Stomach (tissue), 4 donors: ENCODE measurements at regions not wholly inside any gene's neighbourhood (a gene's known extent, or its start where the extent isn't known, plus 50 kb on each side); places are given as distances from the start of the nearest gene placed in this dataset.

Experiments
- POLR2A ChIP-seq, 4 donors: fragments of 450-650 bp; IDR thresholded peaks; one replicate each; pipeline ENCODE4 v1.6.1; 2016; ENCODE audit warnings: antibody characterized with exemption in 4 of 4, control low read depth in 2 of 4, mild to moderate bottlenecking in 1 of 4, moderate library complexity in 1 of 4
- TF ChIP-seq, protein P1 (sequence below), 7 experiments: fragments of 450-650 bp in 4 of 7; fragments of 200-600 bp in 3 of 7; sonication (generic) in 3 of 7; IDR thresholded peaks; one replicate each; pipeline ENCODE4 v1.5.1; 2016 to 2019; ENCODE audit warnings: antibody characterized with exemption in 7 of 7, control low read depth in 2 of 7, mild to moderate bottlenecking in 1 of 7

DNA sequence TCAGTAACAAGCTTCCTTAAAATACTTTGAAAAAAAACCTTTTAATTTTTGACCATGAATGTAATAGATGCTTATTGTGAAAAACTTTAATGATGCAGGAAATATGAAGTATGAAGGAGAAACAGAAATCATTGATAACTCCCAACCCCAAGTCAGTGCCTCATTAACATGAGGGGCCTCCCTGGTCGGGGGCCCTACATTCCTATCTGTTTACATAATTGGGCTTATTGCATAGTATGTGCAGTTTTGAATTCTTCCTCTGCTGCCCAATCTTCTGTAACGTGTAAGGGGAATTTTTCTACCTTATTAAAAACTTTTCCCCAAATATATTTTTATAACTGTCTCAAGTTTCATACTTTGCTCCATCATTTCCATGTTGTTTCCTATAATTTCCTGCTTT is 63.0 kb downstream of the SLC25A47 start:
- TF ChIP-seq, protein P1, sequence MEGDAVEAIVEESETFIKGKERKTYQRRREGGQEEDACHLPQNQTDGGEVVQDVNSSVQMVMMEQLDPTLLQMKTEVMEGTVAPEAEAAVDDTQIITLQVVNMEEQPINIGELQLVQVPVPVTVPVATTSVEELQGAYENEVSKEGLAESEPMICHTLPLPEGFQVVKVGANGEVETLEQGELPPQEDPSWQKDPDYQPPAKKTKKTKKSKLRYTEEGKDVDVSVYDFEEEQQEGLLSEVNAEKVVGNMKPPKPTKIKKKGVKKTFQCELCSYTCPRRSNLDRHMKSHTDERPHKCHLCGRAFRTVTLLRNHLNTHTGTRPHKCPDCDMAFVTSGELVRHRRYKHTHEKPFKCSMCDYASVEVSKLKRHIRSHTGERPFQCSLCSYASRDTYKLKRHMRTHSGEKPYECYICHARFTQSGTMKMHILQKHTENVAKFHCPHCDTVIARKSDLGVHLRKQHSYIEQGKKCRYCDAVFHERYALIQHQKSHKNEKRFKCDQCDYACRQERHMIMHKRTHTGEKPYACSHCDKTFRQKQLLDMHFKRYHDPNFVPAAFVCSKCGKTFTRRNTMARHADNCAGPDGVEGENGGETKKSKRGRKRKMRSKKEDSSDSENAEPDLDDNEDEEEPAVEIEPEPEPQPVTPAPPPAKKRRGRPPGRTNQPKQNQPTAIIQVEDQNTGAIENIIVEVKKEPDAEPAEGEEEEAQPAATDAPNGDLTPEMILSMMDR (IDR thresholded peaks at IDR 0.05), result no peak
- no peak for TF ChIP-seq POLR2A (IDR thresholded peaks at IDR 0.05)
